Activated CD4-positive, alpha-beta T cell treated with anti-CD3 and anti-CD28 coated beads, Interleukin-2, Interleukin-4, amounts not matched to agents 100 ng/mL and 50 ng/mL, durations not matched to agents 16 hours and 8 hours (primary cell): ENCODE measurements at regions not wholly inside any gene's neighbourhood (a gene's known extent, or its start where the extent isn't known, plus 50 kb on each side); places are given as distances from the start of the nearest gene placed in this dataset.
"Not testable (repeated sequence)": the region's sequence is repeated elsewhere in the genome, so short reads cannot be mapped to it uniquely, and the experiment has no call there.

Source experiments
- DNase-seq: peaks from one replicate; pipeline ENCODE4 v3.0.0-alpha.2; 2020; ENCODE audit warnings: low spot score

GRCh38 chr3:80970292-80970691, 791.2 kb downstream of the GBE1 start:
- no peak for DNase-seq

GRCh38 chr3:80929576-80929975, 831.9 kb downstream of the GBE1 start:
- no peak for DNase-seq

DNA sequence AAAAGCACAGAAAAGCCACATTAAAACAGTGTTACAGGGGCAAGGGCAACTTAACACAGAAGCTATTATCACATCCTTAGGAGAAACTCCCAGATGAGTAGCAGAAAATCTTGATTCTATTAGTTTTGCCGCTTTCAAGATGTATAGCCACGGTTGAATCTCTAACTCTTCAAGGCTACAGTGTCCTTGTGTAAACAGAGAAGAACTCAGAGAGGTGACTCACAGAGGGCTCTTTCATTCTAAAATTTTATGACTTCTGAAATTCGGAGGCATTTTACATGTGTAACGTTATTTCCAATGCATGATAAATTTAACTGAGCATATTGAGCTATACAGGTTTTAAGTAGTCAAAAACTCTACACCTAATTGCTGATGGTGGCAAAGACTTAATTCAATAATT, 846.6 kb downstream of the GBE1 start:
- no peak for DNase-seq

- no peak for DNase-seq
Measured at GRCh38 chr3:80898211-80898610, 863.2 kb downstream of the GBE1 start.

- DNase-seq, result not testable (repeated sequence)
Measured at GRCh38 chr3:80897005-80897404, 864.4 kb downstream of the GBE1 start.

- no peak for DNase-seq
Measured at GRCh38 chr3:80890571-80890970, 870.9 kb downstream of the GBE1 start.

DNA sequence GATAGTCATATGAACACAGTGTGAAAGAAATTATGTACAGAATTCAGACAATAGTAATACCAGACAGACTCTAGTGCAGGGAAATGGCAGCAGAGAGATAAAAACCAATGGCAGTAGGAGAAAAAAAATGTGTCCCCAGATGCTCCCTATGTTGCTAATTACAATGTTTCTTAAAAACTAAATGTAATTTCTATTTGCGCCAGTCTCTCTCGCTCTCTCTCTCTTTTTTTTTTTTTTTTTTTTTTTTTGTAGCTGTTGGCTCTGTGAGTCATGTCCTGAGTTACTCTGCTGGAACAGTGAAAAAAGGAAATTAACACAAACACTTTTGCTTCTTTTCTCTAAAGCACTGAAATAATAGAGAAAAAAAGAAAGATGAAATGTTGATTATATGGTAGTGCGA, 871.9 kb downstream of the GBE1 start:
- DNase-seq, result no peak

DNA sequence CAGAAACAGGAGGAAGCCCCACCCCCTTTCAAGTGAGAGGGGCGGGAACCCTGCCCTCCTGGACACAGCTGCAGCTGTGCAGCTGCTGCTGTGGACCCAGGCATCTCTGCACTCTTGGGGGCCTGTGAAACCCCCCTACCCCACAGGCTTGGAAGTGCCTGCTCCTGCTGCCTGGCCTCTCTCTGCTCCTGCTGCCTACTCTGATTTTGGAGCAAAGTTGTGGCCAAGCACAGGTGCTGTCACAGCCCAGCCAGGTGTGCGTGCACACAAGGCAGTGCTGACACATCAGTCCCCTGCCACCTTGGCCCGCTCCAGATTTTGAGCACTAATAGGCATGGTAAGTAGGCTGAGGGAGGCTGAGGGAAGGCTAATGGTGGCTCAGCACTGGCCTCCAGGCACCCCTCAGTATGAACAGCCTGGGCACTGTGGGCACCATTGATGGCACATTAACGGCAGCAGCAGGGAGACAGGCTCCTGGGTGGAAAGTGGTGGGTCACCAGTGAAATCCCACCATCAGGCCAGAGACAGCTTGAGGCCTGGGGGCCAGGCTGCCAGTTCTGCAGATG, 890.9 kb downstream of the GBE1 start:
- DNase-seq, result no peak

DNA sequence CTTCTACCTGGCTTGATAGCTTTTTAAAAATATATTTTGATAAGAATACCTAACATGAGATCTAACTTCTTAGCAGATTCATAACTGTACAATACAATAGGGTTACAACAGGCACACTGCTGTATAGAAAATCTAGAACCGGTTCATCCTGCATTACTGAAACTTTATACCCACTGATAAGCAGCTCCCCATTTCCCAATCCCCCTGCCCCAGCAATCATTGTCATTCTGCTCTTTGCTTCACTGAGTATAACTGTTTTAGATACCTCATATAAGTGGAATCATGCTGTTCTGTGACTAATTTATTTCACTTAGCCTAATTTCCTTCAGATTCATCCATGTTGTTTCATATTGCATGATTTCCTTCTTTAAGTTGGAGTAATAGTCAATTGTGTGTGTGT, 906.0 kb downstream of the GBE1 start:
- no peak for DNase-seq

DNA sequence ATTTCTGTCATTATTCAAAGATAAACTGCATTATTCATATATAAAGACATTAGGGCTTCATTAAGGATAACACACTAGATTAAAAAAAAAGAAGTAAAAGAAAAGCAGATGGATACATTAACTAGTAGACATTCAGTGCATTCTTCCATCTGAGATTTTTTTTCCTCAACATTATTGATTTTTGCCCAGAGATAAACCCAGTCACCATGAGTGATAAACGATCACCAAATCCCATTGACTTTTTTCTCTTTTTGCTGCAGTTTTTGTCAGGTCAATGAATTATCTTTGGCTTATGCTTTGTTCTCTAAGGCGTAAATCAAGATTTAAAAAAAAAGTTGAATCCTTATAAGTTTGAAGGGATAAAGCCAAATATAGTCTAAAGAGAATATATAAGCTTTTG, 925.0 kb downstream of the GBE1 start:
- DNase-seq, result no peak

- no peak for DNase-seq
Measured at GRCh38 chr3:80807577-80807976, 953.9 kb downstream of the GBE1 start.

GRCh38 chr3:80806673-80807072, 954.8 kb downstream of the GBE1 start:
- DNase-seq, result no peak

DNA sequence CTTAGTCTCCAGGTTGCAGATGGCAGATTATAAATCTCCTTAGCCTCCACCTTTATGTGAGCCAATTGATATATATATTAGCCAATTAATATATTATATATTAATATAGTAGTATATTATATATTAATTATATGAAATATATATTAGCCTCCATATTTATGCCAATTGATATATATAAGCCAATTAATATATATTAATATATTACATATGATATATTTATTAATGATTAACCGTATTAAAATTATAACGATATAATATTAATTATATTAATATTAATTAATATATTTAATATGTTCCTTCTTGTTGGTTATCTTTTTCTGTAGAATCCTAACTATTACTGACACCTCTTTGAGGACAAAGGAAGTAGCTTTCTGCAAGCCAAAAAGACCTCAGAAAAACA, 972.5 kb downstream of the GBE1 start:
- no peak for DNase-seq

GRCh38 chr3:80785875-80786274, 975.6 kb downstream of the GBE1 start:
- no peak for DNase-seq

- DNase-seq, result no peak
Measured at GRCh38 chr3:80785475-80785874, 976.0 kb downstream of the GBE1 start.

- DNase-seq, result no peak
Measured at GRCh38 chr3:80771085-80771484, 990.4 kb downstream of the GBE1 start.

- DNase-seq, result no peak
Measured at GRCh38 chr3:80770106-80771074, 991.1 kb downstream of the GBE1 start.

DNA sequence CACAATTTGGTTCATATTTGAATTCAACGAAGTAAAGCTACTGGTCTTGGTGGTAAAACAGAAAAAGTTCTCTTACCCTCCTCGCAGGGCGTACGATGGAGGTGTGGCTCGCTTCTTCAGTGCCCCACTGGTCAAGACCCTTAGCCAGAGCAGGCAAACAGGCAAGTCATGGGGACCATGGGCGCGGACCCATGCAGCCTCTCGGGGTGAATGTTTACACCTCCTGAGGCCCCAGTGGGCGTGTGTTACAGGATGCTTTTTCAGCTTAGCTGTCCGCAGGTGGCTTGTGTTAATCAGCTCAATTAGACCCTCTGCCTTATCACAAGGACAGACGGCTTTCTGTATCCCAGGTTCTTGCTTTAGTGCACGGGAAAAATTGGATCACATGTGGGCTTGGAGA, 991.8 kb downstream of the GBE1 start:
- no peak for DNase-seq

- no peak for DNase-seq
Measured at GRCh38 chr3:80767604-80768003, 993.8 kb downstream of the GBE1 start.

DNA sequence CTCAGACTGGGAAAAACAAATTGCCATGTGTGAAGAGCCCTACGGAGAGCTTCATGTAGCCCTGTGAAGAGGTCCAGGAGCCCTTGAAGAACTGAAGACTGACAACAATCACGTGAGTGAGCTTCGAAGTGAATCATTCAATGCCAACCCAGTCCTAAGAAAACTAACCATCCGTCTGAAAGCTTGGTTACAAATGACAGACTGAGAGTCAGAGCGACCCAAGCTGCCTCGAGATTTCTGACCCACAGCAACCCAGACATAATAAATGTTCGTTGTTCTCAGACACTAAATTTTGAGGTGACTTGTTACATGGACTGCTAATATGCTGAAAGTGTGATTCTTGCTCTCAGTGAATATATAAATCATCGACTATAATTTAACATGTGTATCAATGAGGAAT, 987.2 kb upstream of the ROBO1 start:
- DNase-seq, result no peak

DNA sequence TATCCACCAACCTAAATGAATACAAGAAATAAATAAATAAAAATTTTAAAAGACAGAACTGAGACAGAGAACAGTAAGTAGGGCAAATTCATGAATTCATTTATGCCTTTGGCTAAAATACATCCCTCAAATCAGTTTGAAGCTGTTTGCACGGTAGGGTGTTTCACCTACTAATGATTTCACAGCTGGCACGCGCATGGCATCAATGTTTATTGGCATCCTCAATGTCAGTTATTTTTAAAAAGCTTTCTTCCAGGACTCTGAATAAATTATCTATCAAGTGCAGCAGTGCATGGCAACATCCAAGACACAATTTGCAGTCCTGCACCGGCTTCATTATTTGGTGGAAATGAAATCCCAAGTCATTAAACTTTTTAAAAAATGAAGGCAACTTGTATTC, 985.2 kb upstream of the ROBO1 start:
- DNase-seq, result no peak

- no peak for DNase-seq
Measured at GRCh38 chr3:80750637-80751036, 982.8 kb upstream of the ROBO1 start.

DNA sequence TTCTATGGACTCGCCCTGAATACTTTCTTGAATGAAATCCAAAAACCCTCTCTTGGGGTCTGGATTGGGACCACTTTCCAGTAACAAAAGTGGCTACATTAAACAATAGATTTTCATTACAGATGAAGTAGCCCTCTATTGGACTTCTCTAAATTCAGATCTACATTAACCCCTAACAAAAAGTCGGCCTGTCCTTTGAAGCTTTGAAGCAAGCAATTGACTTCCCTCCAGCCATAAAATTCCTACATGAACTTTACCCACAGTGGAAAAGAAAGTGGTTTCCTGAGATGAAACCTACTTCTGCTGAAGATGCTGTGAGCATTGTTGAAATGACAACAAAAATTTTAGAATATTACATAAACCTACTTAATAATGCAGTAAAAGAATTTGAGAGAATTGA, 967.1 kb upstream of the ROBO1 start:
- no peak for DNase-seq

DNA sequence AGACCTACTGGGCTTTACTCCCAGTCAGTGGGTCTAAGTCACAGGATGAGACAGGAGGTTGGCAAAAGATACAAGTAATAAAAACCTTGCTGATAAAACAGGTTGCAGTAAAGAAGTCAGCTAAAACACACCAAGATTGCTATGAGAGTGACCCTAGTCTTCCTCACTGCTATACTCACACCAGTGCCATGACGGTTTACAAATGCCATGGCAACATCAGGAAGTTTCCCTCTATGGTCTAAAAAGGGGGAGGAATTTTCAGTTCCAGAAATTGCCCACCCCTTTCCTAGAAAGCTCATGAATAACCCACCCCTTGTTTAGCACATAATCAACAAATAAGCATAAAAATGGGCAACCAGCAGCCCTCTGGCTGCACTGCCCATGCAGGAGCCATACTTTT, 966.7 kb upstream of the ROBO1 start:
- no peak for DNase-seq
